Smooth muscle cell of the brain vasculature (primary cell): ENCODE measurements at regions not wholly inside any gene's neighbourhood (a gene's known extent, or its start where the extent isn't known, plus 50 kb on each side); places are given as distances from the start of the nearest gene placed in this dataset.

Experiments
- DNase-seq: peaks from one replicate; pipeline ENCODE4 v3.0.0-alpha.2; 2012; ENCODE audit warnings: low read depth, low spot score

GRCh38 chr2:139949242-139949972, 1169.2 kb upstream of the NXPH2 start:
- no peak for DNase-seq

DNA sequence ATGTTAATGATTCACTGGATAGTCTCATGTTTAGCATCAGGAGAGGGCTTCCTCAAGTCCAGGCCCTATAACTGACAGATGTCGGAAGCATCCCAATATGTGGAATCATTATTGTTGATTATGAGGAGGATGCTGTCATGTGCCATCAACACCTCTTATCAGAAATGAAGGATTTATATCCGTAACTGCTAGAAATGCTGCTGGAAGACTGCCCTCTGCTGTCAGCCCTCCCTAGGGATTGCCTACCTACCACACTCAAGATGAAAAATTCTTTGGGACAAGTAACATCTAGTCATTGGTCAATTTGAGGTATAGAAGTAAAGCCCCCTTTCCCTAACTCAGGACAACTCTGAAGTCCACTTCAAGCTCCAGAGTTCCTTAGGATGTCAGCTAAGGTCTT, 1166.5 kb upstream of the NXPH2 start:
- DNase-seq = no peak

- DNase-seq = no peak
These were observed 1160.5 kb upstream of the NXPH2 start for GRCh38 chr2:139940686-139941085.

DNA sequence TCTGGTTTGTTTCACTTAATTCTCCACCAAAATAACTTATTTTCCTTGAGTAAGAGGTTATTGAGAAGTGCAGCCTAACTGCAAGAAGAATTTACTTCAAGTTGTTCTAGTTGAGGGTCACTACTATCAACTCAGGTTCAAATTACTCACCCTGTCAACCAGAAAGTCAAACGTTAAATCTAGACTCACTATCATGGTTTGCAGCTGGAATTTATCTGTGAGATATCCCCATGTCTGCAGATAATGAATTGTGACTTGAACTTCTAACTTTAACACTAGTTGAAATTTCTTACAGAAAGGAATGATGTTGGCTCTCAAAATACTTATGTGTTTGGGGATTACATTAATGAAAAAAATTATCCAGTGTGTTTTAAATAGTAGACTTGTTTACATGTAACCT, 1145.7 kb upstream of the NXPH2 start:
- no peak for DNase-seq

DNA sequence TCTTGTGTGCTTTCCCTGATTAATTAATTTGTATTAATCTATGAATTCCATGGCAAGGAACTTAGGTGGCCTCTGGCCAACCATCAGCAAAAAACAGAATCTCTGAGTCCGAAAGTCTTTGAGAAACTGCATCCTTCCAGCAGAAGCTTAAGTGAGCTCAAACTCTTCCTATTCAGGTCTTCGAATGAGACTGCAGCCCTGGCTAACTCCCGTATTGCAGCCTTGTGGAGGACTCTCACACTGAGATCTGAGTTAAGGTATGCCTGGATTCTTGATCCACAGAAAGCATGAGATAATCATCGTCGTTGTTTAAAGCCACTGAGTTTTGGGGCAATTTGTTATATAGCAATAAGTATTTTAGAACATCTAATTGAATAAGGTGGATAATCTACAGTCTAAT, 1143.9 kb upstream of the NXPH2 start:
- no peak for DNase-seq

GRCh38 chr2:139918982-139919381, 1138.8 kb upstream of the NXPH2 start:
- DNase-seq = no peak

- no peak for DNase-seq
These were observed 1137.6 kb upstream of the NXPH2 start for GRCh38 chr2:139917690-139918384.

DNA sequence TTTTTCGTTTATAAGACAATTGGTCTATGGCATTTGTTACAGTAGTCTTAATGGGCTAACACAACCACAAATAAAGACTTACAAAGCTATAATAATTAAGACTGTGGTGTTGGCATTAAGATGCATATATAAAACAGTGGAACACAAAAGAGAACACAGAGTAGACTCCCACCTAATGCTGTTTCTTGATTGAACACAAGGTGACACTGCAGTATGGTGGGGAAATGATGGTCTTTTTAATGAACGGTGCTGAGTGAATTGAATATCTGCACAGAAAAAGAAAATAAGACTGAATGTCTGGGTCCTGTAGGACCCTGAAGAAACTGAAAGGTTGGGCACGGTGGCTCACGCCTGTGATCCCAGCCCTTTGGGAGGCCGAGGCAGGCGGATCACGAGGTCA, 1136.6 kb upstream of the NXPH2 start:
- no peak for DNase-seq

GRCh38 chr2:139911160-139911559, 1131.0 kb upstream of the NXPH2 start:
- no peak for DNase-seq

DNA sequence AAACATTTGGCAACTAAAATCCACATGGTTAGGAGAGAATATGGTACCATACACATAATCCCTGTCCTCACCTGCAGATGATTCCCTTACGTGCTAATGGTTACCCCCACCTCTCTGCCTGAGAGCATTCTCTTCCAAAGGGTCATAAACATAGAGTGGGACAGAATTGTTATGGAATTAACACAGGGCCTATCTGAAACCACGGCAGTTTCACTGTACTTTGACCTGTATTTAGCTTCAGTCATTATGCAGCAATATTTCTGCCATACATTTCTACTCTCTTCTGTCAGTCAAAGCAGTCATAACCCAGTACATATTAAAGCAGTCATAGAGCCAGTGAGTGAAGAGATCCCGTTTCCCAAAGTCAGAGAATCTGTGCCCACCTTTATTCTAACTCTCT, 1128.9 kb upstream of the NXPH2 start:
- no peak for DNase-seq

DNA sequence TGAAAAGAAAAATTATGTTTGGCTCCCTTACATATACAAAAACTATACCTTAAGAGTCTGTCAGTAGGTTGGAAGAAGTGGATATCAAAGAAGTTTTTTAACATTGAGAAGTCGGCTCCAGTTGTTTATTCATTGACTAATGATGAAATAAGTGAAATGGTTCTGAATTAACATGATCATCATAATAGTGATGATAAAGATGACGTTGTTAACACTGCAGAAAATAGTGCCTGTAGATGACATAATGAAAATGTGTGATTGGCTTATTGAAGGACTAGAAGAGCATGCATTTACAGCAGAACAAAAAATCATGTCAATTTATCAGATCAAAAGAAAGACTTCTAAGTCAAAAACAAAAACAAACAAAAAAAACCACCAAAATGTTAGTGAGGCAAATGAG, 1125.4 kb upstream of the NXPH2 start:
- DNase-seq = no peak

DNA sequence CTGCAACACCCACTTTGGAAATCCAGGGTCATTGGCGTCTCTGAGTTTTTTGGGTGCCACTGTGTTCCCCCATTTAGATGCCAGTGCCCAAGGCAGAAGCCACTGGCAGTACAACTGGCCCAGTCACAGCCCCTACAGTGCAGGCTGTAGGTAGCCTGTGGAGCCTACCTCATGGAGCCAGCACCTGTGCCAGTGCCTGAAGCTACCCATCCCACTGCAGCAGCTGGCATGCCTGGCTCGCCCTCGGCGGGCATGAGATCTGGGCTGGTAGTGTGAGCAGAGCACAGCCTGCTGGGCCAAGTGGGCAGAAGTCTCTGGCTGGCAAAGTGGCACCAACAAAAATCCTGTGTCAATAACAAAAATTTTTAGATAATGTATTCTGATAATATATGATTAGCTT, 1111.4 kb upstream of the NXPH2 start:
- no peak for DNase-seq

DNA sequence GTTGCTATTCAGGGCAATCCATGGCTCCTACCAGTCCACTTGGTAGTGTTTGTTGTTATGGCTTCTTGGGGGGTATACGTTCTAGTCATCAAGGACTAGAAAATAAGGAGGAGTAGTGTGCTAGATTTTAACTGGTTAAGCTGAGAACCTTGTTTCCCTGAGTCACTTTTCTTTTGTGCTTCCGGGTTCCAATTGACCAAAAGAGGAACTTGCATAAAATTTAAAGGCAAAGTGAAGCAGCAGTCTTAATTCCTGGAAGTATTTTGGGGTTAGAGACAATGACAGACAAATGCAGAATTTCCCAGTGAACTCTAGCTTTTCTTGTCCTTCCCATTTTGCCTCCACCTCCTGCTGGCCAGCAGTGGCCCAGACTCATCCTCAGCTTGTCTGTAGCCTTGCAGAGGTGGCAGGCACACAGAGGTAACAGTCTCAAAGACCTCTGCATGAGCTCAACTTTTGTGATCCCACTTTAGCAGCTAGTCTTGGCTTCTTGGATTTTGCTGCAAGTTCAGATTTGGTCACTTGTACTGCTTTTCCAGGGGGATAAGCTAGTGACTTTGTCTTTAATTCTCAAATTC, 1105.8 kb upstream of the NXPH2 start:
- DNase-seq = no peak

DNA sequence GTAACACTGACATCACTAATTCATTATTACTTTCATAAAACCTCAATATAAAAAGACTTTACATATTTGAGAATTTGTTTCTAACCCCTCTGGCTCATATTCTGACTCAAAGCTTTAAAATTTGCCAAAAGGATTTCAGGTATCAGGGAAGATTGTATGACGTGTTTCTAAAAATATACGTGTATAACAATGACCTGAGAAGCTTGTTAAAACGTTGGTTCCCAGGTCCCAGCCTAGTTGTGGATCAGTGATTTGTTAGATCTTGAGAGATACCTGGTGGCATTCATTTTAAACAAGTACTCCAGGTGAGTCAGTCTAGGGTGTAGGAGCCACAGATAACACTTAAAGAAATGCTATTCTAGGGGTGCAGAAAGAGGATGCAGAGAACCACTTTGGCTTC, 1096.8 kb upstream of the NXPH2 start:
- DNase-seq = no peak

DNA sequence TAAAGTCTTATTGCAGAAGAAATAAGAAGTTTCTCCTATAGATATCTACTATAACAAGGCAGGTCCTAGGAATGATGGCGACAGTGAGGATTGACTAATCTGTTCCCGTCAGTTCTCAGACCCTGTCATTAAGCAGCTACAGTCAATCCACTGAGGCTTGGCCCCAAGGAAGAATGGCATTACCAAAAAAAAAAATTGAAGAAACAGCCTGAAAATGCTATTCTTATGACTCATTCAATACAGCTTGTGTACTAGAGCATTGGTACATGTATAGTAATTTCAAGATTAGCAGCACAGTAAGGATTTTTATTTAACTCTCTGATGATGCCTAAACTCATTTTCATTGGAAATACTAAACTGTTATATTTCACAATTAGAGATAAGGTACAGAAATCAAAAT, 1096.1 kb upstream of the NXPH2 start:
- no peak for DNase-seq

- no peak for DNase-seq
These were observed 1092.3 kb upstream of the NXPH2 start for GRCh38 chr2:139872503-139872902.

DNA sequence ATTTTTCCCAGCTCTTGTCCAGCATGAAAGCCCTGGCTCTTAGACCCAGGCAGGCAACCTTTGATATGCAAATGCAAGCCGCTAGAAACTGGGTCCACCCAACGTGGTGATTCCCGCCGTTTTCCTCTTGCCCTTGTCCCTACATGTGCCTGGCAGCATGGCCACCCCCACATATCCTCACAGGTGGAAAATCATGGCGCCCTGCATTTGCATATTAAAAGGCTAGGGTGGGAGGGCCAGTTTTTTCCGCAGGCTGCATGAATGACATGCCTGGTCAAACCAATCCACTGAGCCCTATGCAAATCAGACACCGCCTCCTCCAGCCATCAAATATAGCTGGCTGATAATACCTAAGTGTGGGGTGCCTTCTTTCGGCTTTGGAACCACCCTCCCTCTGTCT, 1091.8 kb upstream of the NXPH2 start:
- DNase-seq = no peak

- no peak for DNase-seq
These were observed 1087.5 kb upstream of the NXPH2 start for GRCh38 chr2:139867601-139868226.

GRCh38 chr2:139864821-139865302, 1084.7 kb upstream of the NXPH2 start:
- DNase-seq = no peak

DNA sequence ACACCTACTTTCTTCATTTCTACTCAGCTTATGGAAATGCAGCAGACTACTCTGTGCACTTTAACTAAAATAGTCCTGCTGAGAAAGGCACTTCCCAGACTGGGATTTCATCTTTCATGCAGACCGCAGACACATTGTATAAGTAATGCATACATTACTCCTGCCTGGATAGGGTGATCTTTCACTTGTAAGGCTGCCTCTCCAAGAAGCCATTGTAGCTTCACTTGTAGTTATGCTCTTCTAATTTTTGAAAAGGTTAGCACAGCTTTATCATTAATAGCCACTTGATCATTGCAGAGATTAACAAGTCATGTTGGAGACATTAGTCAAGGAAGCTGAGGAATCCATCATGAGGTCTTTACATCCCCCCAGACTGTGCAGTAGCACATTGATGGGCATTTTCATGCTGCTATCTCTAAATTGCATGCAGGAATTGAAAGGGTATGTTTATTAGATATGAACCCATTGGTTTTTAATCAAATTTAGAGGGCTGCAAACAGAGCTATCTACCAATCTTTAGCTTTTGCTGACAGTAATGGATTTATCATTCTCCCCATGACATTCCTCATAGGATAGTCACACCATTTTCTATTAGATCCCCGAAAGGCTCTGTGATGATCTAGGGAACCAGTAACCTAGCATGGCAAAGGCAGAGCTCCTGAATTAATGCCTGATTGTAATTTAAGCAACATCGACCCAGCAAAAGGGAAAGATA, 1074.7 kb upstream of the NXPH2 start:
- no peak for DNase-seq

- no peak for DNase-seq
These were observed 1070.2 kb upstream of the NXPH2 start for GRCh38 chr2:139850254-139850890.
